NCI-H524 treated with DMSO at 0.1 percent for 48 hours (cell line): ENCODE measurements at regions not wholly inside any gene's neighbourhood (a gene's known extent, or its start where the extent isn't known, plus 50 kb on each side); places are given as distances from the start of the nearest gene placed in this dataset.
A peak's percentile ranks its signal among the peaks of the same experiment; 100 is the strongest.
"Not testable (repeated sequence)": the region's sequence is repeated elsewhere in the genome, so short reads cannot be mapped to it uniquely, and the experiment has no call there.

Experiments used
- DNase-seq: peaks from one replicate; lab custom pipeline; 2025; lab: John Stamatoyannopoulos, UW

GRCh38 chrX:131595120-131595519 lies 51.2 kb downstream of the OR13H1 start:
- no peak for DNase-seq

- no peak for DNase-seq
Measured at GRCh38 chrX:131607792-131608369, 64.0 kb downstream of the OR13H1 start.

- peak; percentile 17 for DNase-seq
Measured at GRCh38 chrX:131609480-131609879, 65.6 kb downstream of the OR13H1 start.

- DNase-seq = no peak
Measured at GRCh38 chrX:131613260-131613659, 69.4 kb downstream of the OR13H1 start.

- DNase-seq = no peak
Measured at GRCh38 chrX:131614241-131614640, 70.4 kb downstream of the OR13H1 start.

- no peak for DNase-seq
Measured at GRCh38 chrX:131617182-131617581, 73.3 kb downstream of the OR13H1 start.

GRCh38 chrX:131621650-131622049 lies 77.8 kb downstream of the OR13H1 start:
- no peak for DNase-seq

- DNase-seq = no peak
Measured at GRCh38 chrX:131626681-131627296, 82.9 kb downstream of the OR13H1 start.

- no peak for DNase-seq
Measured at GRCh38 chrX:131630534-131630933, 86.7 kb downstream of the OR13H1 start.

GRCh38 chrX:131633285-131633917 lies 89.5 kb downstream of the OR13H1 start:
- DNase-seq = no peak

- no peak for DNase-seq
Measured at GRCh38 chrX:131634900-131635299, 91.0 kb downstream of the OR13H1 start.

- no peak for DNase-seq
Measured at GRCh38 chrX:131646106-131646505, 102.2 kb downstream of the OR13H1 start.

GRCh38 chrX:131649741-131650140 lies 105.9 kb downstream of the OR13H1 start:
- no peak for DNase-seq

GRCh38 chrX:131650637-131651410 lies 107.0 kb downstream of the OR13H1 start:
- no peak for DNase-seq

- not testable (repeated sequence) for DNase-seq
Measured at GRCh38 chrX:131663726-131664125, 119.9 kb downstream of the OR13H1 start.

- no peak for DNase-seq
Measured at GRCh38 chrX:131671735-131672134, 127.9 kb downstream of the OR13H1 start.

- no peak for DNase-seq
Measured at GRCh38 chrX:131675596-131676194, 131.8 kb downstream of the OR13H1 start.

GRCh38 chrX:131677655-131678628 lies 134.1 kb downstream of the OR13H1 start:
- no peak for DNase-seq

- not testable (repeated sequence) for DNase-seq
Measured at GRCh38 chrX:131682735-131683134, 138.9 kb downstream of the OR13H1 start.

GRCh38 chrX:131693359-131693758 lies 149.5 kb downstream of the OR13H1 start:
- DNase-seq = no peak

GRCh38 chrX:131696989-131697388 lies 153.1 kb downstream of the OR13H1 start:
- DNase-seq = not testable (repeated sequence)
